ENCODE measurements at regions not wholly inside any gene's neighbourhood (a gene's known extent, or its start where the extent isn't known, plus 50 kb on each side); places are given as distances from the start of the nearest gene placed in this dataset.

DNA sequence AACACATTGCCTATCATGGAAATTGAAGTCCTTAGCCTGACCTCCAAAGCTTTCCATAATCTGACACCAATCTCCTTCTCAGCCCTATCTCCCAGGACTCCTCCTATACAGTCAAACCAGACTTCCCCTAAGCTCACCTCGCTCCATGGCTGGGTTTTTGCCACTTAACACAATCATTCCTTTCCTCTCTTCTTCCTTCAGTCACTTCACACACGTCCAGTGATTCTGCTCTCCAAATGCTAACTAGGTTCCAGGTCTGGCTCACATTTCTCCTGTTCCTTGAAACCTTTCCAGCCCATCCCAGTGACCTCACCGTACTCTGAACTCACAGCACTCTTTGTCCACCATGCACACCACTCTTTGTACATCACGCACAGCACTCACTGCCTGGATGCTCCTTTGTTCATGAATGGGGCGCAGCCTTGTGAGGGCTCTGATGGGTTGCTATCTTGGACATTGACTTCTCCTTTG is 98.4 kb downstream of the GLUL start:
- intact Hi-C loops (cut with DNase I): loop anchor here in 4 of 10 donors (5.0 to 10.0 kb wide), 4 partner anchors 99 to 151 kb away; partner anchors contain the start of gene GLUL (in 2 of the 4)
- H3K4me1 ChIP-seq: peaks cover 0 to 31% (median 16%) of the 10 kb centered on the region in 12 donors
- TF ChIP-seq, protein P1, sequence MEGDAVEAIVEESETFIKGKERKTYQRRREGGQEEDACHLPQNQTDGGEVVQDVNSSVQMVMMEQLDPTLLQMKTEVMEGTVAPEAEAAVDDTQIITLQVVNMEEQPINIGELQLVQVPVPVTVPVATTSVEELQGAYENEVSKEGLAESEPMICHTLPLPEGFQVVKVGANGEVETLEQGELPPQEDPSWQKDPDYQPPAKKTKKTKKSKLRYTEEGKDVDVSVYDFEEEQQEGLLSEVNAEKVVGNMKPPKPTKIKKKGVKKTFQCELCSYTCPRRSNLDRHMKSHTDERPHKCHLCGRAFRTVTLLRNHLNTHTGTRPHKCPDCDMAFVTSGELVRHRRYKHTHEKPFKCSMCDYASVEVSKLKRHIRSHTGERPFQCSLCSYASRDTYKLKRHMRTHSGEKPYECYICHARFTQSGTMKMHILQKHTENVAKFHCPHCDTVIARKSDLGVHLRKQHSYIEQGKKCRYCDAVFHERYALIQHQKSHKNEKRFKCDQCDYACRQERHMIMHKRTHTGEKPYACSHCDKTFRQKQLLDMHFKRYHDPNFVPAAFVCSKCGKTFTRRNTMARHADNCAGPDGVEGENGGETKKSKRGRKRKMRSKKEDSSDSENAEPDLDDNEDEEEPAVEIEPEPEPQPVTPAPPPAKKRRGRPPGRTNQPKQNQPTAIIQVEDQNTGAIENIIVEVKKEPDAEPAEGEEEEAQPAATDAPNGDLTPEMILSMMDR (IDR thresholded peaks at IDR 0.05): no peak
- no peaks in the 10 kb centered on the region for H3K27me3 ChIP-seq
- H3K36me3 ChIP-seq: no peaks in the 10 kb centered on the region
- peak in 1 of 5 donors; percentile 29 for DNase-seq
- no peak overlapping the region for H3K4me3 ChIP-seq
- whole genome bisulfite sequencing, 4 donors: 58 to 71% (median 66%) methylated on average over 5 of the region's 5 CpGs
- peak in 3 of 4 donors; percentile 22 to 31 (median 28) for ATAC-seq
- no peaks in the 10 kb centered on the region for H3K9me3 ChIP-seq
- H3K27ac ChIP-seq: no peak overlapping the region

DNA sequence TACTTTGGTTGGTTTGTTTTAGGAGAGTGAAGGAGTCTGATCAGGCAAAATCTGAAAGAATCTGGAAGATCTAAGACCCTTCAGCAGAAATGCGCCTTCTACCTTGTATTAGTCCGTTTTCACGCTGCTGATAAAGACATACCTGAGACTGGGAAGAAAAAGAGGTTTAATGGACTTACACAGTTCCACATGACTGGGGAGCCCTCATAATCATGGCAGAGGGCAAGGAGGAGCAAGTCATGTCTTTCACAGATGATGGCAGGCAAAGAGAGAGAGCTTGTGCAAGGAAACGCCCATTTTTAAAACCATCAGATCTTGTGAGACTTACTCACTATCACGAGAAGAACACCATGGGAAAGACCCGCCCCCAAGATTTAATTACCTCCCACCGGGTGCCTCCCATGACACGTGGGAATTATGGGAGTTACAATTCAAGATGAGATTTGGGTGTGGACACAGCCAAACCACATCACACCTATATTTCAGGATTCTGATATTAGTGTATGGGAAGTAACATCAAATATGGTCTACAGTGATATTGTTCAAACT is 99.3 kb downstream of the GLUL start:
- ATAC-seq (no peak), DNase-seq (no peak)
- WGBS, 4 donors: 91 to 97% (median 93%) methylated on average over 8 of the region's 8 CpGs
- no peaks in the 10 kb centered on the region for H3K9me3 ChIP-seq
- peaks cover 0 to 31% (median 16%) of the 10 kb centered on the region in 12 donors for H3K4me1 ChIP-seq
- H3K27me3 ChIP-seq: no peaks in the 10 kb centered on the region
- peak overlapping the region in 2 of 12 donors; percentile 22 to 76 for H3K27ac ChIP-seq
- no peaks in the 10 kb centered on the region for H3K36me3 ChIP-seq
- intact Hi-C loops (cut with DNase I): loop anchor here in 4 of 10 donors (5.0 to 10.0 kb wide), 4 partner anchors 100 to 150 kb away; partner anchors contain the start of gene GLUL (in 2 of the 4)
- no peak overlapping the region for H3K4me3 ChIP-seq
- no peak for TF ChIP-seq POLR2A (IDR thresholded peaks at IDR 0.05)
- TF ChIP-seq, protein P1 (IDR thresholded peaks at IDR 0.05): no peak

DNA sequence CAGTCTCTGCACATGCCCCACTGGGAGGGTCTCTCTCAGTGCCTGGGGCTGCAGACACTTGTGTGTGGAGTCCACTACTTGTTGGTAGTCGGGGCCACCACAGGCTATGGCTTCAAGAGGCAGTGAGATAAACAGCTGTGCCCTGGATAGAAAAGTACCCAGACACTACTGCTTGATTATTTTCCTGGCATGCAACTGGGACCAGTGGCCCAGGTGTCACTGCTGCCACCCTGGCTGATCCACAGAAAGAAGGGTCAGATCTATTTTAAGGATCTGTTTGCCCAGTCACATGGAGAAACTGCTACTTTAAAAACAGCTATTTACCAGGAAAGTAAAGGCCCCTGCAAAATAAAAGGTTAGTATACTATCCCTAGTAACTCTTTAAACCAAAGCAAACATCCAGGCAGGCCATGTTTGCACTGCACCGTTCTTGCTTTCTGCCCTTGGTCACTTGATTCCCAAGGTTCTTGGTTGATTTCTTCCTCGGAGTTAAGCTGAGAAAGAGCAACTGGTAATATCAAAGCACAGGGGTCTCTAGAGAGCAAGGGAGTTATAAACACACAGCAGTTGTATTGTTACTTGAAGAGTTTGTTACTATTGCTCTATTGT is 99.9 kb downstream of the GLUL start:
- Histone ChIP-seq H3K9me3 (no peaks in the 10 kb centered on the region), H3K27me3 (no peaks in the 10 kb centered on the region), H3K36me3 (no peaks in the 10 kb centered on the region), H3K4me3 (no peak overlapping the region), H3K27ac (peak overlapping the region in 6 of 12 donors; percentile 11 to 81 (median 25)), H3K4me1 (peaks cover 0 to 31% (median 16%) of the 10 kb centered on the region in 12 donors)
- ATAC-seq: peak; percentile 29 to 69 (median 56)
- intact Hi-C loops (cut with DNase I): loop anchor here in 5 of 10 donors (2.0 to 10.0 kb wide), 5 partner anchors 99 to 149 kb away; partner anchors contain the start of gene GLUL (in 3 of the 5)
- 58 to 62% (median 61%) methylated on average over 3 of the region's 3 CpGs for WGBS, 4 donors
- no peak for TF ChIP-seq POLR2A (IDR thresholded peaks at IDR 0.05)
- peak in 2 of 5 donors; percentile 34 to 41 for DNase-seq

DNA sequence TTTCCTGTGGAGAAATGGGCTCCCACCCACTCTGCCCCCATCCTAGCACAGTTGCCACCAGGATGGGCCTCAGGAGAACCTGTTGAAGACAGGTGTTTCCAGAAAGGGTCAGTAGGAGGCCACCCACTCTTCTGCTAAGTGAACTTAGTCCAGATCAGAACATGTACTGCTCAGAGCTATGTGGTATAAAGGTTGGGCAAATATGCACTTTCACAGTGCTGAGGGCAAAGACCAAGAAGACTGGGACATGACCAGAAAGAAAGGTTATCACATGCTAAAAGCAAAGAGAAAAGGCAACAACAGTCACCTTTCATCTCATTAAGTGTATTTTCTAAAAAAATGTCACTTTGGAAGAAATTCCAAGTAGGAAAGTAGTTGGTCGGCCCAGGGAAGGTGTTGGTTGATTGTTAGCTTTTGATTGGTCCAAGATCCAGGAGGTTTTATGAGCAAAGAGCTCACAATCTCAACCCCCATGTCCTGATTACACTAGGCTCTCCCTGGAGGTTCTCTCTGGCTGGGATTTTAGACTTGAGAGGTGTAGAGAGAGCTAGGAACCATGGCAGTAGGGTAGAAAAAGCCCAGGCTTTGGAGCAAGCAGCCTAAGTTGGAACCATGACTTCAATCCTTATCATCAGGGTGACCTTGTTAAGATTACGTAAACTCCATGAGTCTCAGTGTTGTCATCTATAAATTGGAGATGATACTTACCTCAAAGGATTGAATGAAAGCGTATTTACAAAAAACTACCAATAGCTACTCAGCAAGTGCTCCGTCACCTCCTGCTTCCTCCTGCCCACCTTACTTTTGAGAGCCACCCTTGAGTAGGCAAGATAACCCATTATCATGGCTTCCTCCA is 102.6 kb downstream of the GLUL start:
- intact Hi-C loops (cut with DNase I): no loop called here
- ATAC-seq: no peak
- H3K4me1 ChIP-seq: peaks cover 0 to 34% (median 18%) of the 10 kb centered on the region in 12 donors

More for the DNA sequence above, 102.6 kb downstream of the GLUL start:
- Histone ChIP-seq H3K27ac (peak overlapping the region in 6 of 12 donors; percentile 30 to 81 (median 66)), H3K9me3 (no peaks in the 10 kb centered on the region), H3K27me3 (no peaks in the 10 kb centered on the region), H3K4me3 (no peak overlapping the region), H3K36me3 (no peaks in the 10 kb centered on the region)
- no peak for DNase-seq
- no peak for TF ChIP-seq POLR2A (IDR thresholded peaks at IDR 0.05)
- TF ChIP-seq, protein P1 (IDR thresholded peaks at IDR 0.05): no peak
- WGBS, 4 donors: 92 to 94% (median 92%) methylated on average over 4 of the region's 4 CpGs

All from heart left ventricle (tissue), 16 donors.